ENCODE measurements at regions not wholly inside any gene's neighbourhood (a gene's known extent, or its start where the extent isn't known, plus 50 kb on each side); places are given as distances from the start of the nearest gene placed in this dataset.

DNA sequence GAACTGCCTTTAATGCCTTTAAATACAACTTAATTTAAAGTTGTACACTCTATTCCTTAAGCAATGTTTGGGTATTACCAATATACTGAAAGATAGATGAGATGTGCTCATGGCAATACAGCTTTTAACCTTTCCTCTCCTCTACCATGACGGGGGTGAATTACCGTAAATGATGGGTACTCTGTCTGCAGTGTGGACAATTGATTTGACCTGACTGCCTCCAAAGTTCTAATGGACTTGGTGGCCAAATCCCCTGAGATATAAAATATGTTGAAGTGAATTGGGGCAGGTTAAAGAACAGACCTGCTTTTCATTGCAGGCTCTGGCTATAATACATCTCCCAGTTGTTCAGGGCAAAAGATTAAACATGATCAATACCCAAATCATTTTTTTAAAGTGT is 367.4 kb upstream of the NR5A2 start:
- Histone ChIP-seq H3K36me3 (no peaks in the 10 kb centered on the region), H3K4me3 (no peak overlapping the region), H3K27ac (no peak overlapping the region), H3K27me3 (no peaks in the 10 kb centered on the region), H3K9me3 (no peaks in the 10 kb centered on the region), H3K4me1 (no peaks in the 10 kb centered on the region)
- no peak for TF ChIP-seq POLR2A (IDR thresholded peaks at IDR 0.05)
- no peak for TF ChIP-seq POLR2AphosphoS5 (IDR thresholded peaks at IDR 0.05; ENCODE audit: insufficient read depth in 1 of 2, low read depth in 1 of 2)
- TF ChIP-seq, protein P1, sequence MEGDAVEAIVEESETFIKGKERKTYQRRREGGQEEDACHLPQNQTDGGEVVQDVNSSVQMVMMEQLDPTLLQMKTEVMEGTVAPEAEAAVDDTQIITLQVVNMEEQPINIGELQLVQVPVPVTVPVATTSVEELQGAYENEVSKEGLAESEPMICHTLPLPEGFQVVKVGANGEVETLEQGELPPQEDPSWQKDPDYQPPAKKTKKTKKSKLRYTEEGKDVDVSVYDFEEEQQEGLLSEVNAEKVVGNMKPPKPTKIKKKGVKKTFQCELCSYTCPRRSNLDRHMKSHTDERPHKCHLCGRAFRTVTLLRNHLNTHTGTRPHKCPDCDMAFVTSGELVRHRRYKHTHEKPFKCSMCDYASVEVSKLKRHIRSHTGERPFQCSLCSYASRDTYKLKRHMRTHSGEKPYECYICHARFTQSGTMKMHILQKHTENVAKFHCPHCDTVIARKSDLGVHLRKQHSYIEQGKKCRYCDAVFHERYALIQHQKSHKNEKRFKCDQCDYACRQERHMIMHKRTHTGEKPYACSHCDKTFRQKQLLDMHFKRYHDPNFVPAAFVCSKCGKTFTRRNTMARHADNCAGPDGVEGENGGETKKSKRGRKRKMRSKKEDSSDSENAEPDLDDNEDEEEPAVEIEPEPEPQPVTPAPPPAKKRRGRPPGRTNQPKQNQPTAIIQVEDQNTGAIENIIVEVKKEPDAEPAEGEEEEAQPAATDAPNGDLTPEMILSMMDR (IDR thresholded peaks at IDR 0.05), result no peak
- intact Hi-C loops (cut with DNase I), result no loop called here
- DNase-seq (ENCODE audit: extremely low spot score in 2 of 2), result no peak

DNA sequence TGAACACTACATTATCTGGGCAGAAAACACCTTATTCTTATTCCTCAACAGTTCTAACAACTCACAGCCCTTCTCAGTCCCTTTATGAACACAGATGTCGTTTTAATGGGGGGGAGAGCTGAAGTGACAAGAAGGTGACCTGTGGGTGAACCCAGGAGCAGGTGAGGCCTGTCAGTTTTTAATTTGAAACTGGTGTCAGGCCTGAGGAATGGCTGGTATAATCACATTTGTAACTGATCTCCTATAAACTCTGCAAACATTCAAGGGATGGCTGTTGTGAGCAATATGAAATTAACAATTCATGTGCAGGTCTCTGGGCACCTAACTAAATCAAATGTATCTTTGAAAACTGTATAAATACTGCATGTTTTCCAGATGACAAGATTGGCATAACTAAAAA is 362.1 kb upstream of the NR5A2 start:
- no peak overlapping the region for H3K4me3 ChIP-seq
- H3K36me3 ChIP-seq, result no peaks in the 10 kb centered on the region
- no peak for DNase-seq (ENCODE audit: extremely low spot score in 2 of 2)
- no peak for TF ChIP-seq POLR2AphosphoS5 (IDR thresholded peaks at IDR 0.05; ENCODE audit: insufficient read depth in 1 of 2, low read depth in 1 of 2)
- no peak for TF ChIP-seq POLR2A (IDR thresholded peaks at IDR 0.05)
- TF ChIP-seq, protein P1 (IDR thresholded peaks at IDR 0.05), result no peak
- intact Hi-C loops (cut with DNase I), result no loop called here
- H3K4me1 ChIP-seq, result no peaks in the 10 kb centered on the region
- H3K27me3 ChIP-seq, result no peaks in the 10 kb centered on the region
- H3K9me3 ChIP-seq, result no peaks in the 10 kb centered on the region
- no peak overlapping the region for H3K27ac ChIP-seq

DNA sequence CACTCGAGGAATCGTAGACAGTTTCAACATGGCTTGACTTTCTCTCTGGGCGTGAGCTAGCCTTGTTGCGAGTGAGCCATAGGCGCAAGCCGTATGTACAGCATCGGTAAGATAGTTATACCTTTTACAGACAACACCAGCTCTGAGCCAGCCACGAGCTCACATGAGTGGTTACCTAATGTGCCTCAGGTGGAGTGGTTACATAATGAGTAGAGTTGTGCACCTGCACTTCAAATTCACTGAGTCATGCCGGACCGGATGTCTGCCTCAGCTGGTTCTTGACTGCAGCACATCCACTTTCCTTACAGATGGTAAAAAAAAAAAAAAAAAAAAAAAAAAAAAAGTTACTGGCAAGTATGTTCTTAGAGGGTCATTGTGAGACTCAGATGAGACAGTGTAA is 360.4 kb upstream of the NR5A2 start:
- Histone ChIP-seq H3K36me3 (no peaks in the 10 kb centered on the region), H3K4me1 (no peaks in the 10 kb centered on the region), H3K4me3 (no peak overlapping the region), H3K27ac (no peak overlapping the region), H3K27me3 (no peaks in the 10 kb centered on the region), H3K9me3 (no peaks in the 10 kb centered on the region)
- no peak for TF ChIP-seq POLR2AphosphoS5 (IDR thresholded peaks at IDR 0.05; ENCODE audit: insufficient read depth in 1 of 2, low read depth in 1 of 2)
- no peak for TF ChIP-seq POLR2A (IDR thresholded peaks at IDR 0.05)
- intact Hi-C loops (cut with DNase I), result no loop called here
- DNase-seq (ENCODE audit: extremely low spot score in 2 of 2), result no peak

DNA sequence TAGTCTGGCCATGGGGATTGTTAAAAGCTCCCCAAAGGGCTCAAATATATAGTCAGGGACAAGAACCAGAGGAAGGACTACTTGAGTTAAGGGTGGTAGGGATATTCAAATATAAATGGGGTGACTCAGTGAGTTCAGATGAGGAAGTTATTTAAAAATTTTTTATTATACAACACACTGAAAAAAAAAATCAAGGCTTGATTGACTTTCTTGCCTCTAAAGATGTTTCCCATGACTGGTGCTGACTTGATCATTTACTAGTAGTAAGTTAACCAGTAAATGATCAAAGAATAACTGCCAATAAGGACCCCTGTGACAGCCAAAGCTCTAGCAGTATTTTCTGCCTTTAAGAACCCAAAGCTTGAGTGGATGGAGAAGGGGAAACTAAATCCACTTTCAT is 357.6 kb upstream of the NR5A2 start:
- H3K4me1 ChIP-seq, result no peaks in the 10 kb centered on the region
- no peaks in the 10 kb centered on the region for H3K9me3 ChIP-seq
- TF ChIP-seq POLR2AphosphoS5 (IDR thresholded peaks at IDR 0.05; ENCODE audit: insufficient read depth in 1 of 2, low read depth in 1 of 2) (no peak), POLR2A (IDR thresholded peaks at IDR 0.05) (no peak)
- TF ChIP-seq, protein P1 (IDR thresholded peaks at IDR 0.05), result no peak
- DNase-seq (ENCODE audit: extremely low spot score in 2 of 2), result no peak
- no peak overlapping the region for H3K4me3 ChIP-seq
- H3K27me3 ChIP-seq, result no peaks in the 10 kb centered on the region
- no peak overlapping the region for H3K27ac ChIP-seq
- no peaks in the 10 kb centered on the region for H3K36me3 ChIP-seq
- intact Hi-C loops (cut with DNase I), result no loop called here

DNA sequence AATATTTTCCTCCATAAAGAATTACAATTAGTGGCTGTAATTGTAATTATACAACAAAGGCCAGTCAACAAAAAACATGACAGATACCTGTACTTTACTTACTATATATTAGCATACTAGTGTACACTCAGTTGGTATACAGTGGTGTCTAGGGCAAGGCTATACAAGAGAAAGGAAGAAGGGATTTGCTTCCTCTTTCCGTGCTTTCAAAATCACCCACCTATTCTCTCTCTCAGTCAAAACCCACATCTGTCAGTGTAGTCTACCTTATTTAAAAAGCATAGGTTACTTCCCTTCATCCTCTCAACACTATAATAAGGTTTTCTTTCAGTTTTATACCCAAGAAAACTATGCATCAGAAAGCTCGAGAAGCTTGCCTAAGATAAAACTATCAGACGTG is 355.8 kb upstream of the NR5A2 start:
- no peak for DNase-seq (ENCODE audit: extremely low spot score in 2 of 2)
- intact Hi-C loops (cut with DNase I), result no loop called here
- Histone ChIP-seq H3K4me3 (no peak overlapping the region), H3K27ac (no peak overlapping the region), H3K4me1 (no peaks in the 10 kb centered on the region), H3K9me3 (no peaks in the 10 kb centered on the region), H3K36me3 (no peaks in the 10 kb centered on the region), H3K27me3 (no peaks in the 10 kb centered on the region)
- TF ChIP-seq, protein P1 (IDR thresholded peaks at IDR 0.05), result no peak
- TF ChIP-seq POLR2A (IDR thresholded peaks at IDR 0.05) (no peak), POLR2AphosphoS5 (IDR thresholded peaks at IDR 0.05; ENCODE audit: insufficient read depth in 1 of 2, low read depth in 1 of 2) (no peak)

All from vagina (tissue), 2 donors.